Type B pancreatic cell (in vitro differentiated cells): ENCODE measurements at regions not wholly inside any gene's neighbourhood (a gene's known extent, or its start where the extent isn't known, plus 50 kb on each side); places are given as distances from the start of the nearest gene placed in this dataset.

Experiments used
- DNase-seq: peaks from one replicate; pipeline ENCODE4 v3.0.0; 2021; ENCODE audit warnings: mixed read lengths; ENCODE audit not compliant: unreplicated experiment; ENCODE audit errors: extremely low spot score
- H3K27ac Mint-ChIP-seq: 2 replicates; pipeline ENCODE4 v1.8.0; 2021; ENCODE audit warnings: mild to moderate bottlenecking, mixed read lengths
- H3K27me3 Mint-ChIP-seq: 2 replicates; pipeline ENCODE4 v1.8.0; 2021; ENCODE audit warnings: mixed read lengths
- H3K36me3 Mint-ChIP-seq: 2 replicates; pipeline ENCODE4 v1.8.0; 2021; ENCODE audit warnings: mixed read lengths
- H3K4me1 Mint-ChIP-seq: one replicate; pipeline ENCODE4 v1.8.0; 2021; ENCODE audit warnings: mixed read lengths; ENCODE audit not compliant: unreplicated experiment
- H3K4me3 Mint-ChIP-seq: 2 replicates; pipeline ENCODE4 v1.8.0; 2021; ENCODE audit warnings: mild to moderate bottlenecking, mixed read lengths
- H3K9me3 Mint-ChIP-seq: 2 replicates; pipeline ENCODE4 v1.8.0; 2021; ENCODE audit warnings: mixed read lengths
- CTCF ChIP-seq: fragments of 200-600 bp; sonication (generic); conservative IDR thresholded peaks from 2 replicates; pipeline ENCODE4 v1.5.0; 2021; ENCODE audit warnings: antibody characterized with exemption, mild to moderate bottlenecking

GRCh38 chr18:52220062-52220591 lies 119.9 kb upstream of the DCC start:
- Mint-ChIP-seq H3K4me1 (no peaks in the 10 kb centered on the region), H3K27me3 (peaks cover 6% of the 10 kb centered on the region)

GRCh38 chr18:52222211-52222610 lies 117.8 kb upstream of the DCC start:
- H3K9me3 Mint-ChIP-seq: no peaks in the 10 kb centered on the region
- H3K36me3 Mint-ChIP-seq: no peaks in the 10 kb centered on the region
- no peak for DNase-seq
- no peak overlapping the region for H3K27ac Mint-ChIP-seq
- H3K4me1 Mint-ChIP-seq: no peaks in the 10 kb centered on the region
- TF ChIP-seq CTCF: no peak
- H3K27me3 Mint-ChIP-seq: peaks cover 14% of the 10 kb centered on the region
- H3K4me3 Mint-ChIP-seq: no peak overlapping the region

More at GRCh38 chr18:52220062-52220591, 119.9 kb upstream of the DCC start:
- no peak overlapping the region for H3K27ac Mint-ChIP-seq
- no peak for TF ChIP-seq CTCF
- H3K36me3 Mint-ChIP-seq: no peaks in the 10 kb centered on the region
- no peak overlapping the region for H3K4me3 Mint-ChIP-seq
- DNase-seq: no peak
- no peaks in the 10 kb centered on the region for H3K9me3 Mint-ChIP-seq

GRCh38 chr18:52227536-52227935 lies 112.5 kb upstream of the DCC start:
- TF ChIP-seq CTCF: no peak
- DNase-seq: no peak

GRCh38 chr18:52228166-52228565 lies 111.8 kb upstream of the DCC start:
- Mint-ChIP-seq H3K9me3 (no peaks in the 10 kb centered on the region), H3K27ac (no peak overlapping the region), H3K4me3 (no peak overlapping the region)

More at GRCh38 chr18:52227536-52227935, 112.5 kb upstream of the DCC start:
- H3K4me1 Mint-ChIP-seq: no peaks in the 10 kb centered on the region
- H3K9me3 Mint-ChIP-seq: no peaks in the 10 kb centered on the region
- peaks cover 12% of the 10 kb centered on the region for H3K27me3 Mint-ChIP-seq
- H3K36me3 Mint-ChIP-seq: no peaks in the 10 kb centered on the region
- no peak overlapping the region for H3K4me3 Mint-ChIP-seq
- H3K27ac Mint-ChIP-seq: no peak overlapping the region

GRCh38 chr18:52236131-52236530 lies 103.9 kb upstream of the DCC start:
- no peaks in the 10 kb centered on the region for H3K27me3 Mint-ChIP-seq
- H3K27ac Mint-ChIP-seq: no peak overlapping the region
- no peak for TF ChIP-seq CTCF
- no peak overlapping the region for H3K4me3 Mint-ChIP-seq
- H3K4me1 Mint-ChIP-seq: no peaks in the 10 kb centered on the region
- no peak for DNase-seq
- H3K9me3 Mint-ChIP-seq: no peaks in the 10 kb centered on the region
- no peaks in the 10 kb centered on the region for H3K36me3 Mint-ChIP-seq

More at GRCh38 chr18:52228166-52228565, 111.8 kb upstream of the DCC start:
- DNase-seq: no peak
- Mint-ChIP-seq H3K36me3 (no peaks in the 10 kb centered on the region), H3K27me3 (peaks cover 12% of the 10 kb centered on the region), H3K4me1 (no peaks in the 10 kb centered on the region)
- TF ChIP-seq CTCF: no peak

- no peaks in the 10 kb centered on the region for H3K27me3 Mint-ChIP-seq
- H3K4me1 Mint-ChIP-seq: no peaks in the 10 kb centered on the region
- no peak overlapping the region for H3K4me3 Mint-ChIP-seq
- DNase-seq: no peak
- H3K36me3 Mint-ChIP-seq: no peaks in the 10 kb centered on the region
- H3K27ac Mint-ChIP-seq: no peak overlapping the region
- TF ChIP-seq CTCF: no peak
- H3K9me3 Mint-ChIP-seq: no peaks in the 10 kb centered on the region
Observed at GRCh38 chr18:52237551-52237950, 102.4 kb upstream of the DCC start.
